ENCODE measurements at regions not wholly inside any gene's neighbourhood (a gene's known extent, or its start where the extent isn't known, plus 50 kb on each side); places are given as distances from the start of the nearest gene placed in this dataset.

DNA sequence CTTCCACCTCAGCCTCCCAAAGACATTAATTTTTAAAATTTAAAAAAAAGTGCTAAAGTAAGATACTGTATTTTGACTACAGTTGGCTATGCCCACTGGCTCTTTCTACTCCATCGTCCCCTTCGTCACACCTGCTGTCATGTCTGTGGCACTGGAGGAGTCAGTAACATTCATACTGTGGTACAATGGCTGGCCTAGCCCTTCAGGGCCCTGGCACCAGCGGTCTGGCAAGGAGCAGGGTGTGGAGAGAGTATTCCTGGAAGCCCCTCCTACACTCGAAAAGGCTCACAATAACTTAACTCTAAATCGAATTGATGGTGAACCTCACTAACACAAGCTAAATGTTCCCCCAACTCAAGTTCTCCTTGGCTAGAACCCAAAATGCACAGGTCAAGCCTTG is 89.7 kb upstream of the RASGRF1 start:
- intact Hi-C loops (cut with DNase I; ENCODE audit: low total_unique reads): no loop called here
- TF ChIP-seq, protein P1, sequence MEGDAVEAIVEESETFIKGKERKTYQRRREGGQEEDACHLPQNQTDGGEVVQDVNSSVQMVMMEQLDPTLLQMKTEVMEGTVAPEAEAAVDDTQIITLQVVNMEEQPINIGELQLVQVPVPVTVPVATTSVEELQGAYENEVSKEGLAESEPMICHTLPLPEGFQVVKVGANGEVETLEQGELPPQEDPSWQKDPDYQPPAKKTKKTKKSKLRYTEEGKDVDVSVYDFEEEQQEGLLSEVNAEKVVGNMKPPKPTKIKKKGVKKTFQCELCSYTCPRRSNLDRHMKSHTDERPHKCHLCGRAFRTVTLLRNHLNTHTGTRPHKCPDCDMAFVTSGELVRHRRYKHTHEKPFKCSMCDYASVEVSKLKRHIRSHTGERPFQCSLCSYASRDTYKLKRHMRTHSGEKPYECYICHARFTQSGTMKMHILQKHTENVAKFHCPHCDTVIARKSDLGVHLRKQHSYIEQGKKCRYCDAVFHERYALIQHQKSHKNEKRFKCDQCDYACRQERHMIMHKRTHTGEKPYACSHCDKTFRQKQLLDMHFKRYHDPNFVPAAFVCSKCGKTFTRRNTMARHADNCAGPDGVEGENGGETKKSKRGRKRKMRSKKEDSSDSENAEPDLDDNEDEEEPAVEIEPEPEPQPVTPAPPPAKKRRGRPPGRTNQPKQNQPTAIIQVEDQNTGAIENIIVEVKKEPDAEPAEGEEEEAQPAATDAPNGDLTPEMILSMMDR (IDR thresholded peaks at IDR 0.05): no peak
- TF ChIP-seq POLR2A (IDR thresholded peaks at IDR 0.05): no peak
- H3K4me1 ChIP-seq: no peaks in the 10 kb centered on the region
- no peaks in the 10 kb centered on the region for H3K27me3 ChIP-seq
- no peak for DNase-seq
- H3K4me3 ChIP-seq: no peak overlapping the region
- no peak overlapping the region for H3K27ac ChIP-seq
- no peaks in the 10 kb centered on the region for H3K9me3 ChIP-seq
- H3K36me3 ChIP-seq: no peaks in the 10 kb centered on the region

DNA sequence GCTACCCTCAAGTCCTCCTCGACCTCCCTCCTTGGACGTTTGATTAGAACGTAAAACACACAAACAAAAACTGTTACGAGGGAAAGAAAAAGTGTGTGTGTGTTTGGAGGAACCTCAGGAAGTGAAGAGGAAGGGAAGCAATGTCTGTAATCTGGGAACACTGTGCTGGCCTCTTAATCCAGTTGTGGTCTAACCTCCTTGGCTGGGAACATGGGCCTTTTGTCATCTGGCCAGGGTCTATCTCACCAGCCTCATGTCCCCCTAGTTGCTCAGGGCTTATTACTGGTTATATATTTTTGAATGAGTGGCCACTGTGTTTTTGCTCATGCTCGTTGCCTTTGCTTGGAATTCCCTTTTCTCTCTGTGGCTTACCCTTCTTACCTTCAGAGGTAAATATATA is 89.0 kb upstream of the RASGRF1 start:
- no peak overlapping the region for H3K27ac ChIP-seq
- TF ChIP-seq, protein P1 (IDR thresholded peaks at IDR 0.05): no peak
- TF ChIP-seq POLR2A (IDR thresholded peaks at IDR 0.05): no peak
- intact Hi-C loops (cut with DNase I; ENCODE audit: low total_unique reads): no loop called here
- no peaks in the 10 kb centered on the region for H3K36me3 ChIP-seq
- H3K27me3 ChIP-seq: no peaks in the 10 kb centered on the region
- H3K4me1 ChIP-seq: no peaks in the 10 kb centered on the region
- H3K4me3 ChIP-seq: no peak overlapping the region
- no peak for DNase-seq
- no peaks in the 10 kb centered on the region for H3K9me3 ChIP-seq

DNA sequence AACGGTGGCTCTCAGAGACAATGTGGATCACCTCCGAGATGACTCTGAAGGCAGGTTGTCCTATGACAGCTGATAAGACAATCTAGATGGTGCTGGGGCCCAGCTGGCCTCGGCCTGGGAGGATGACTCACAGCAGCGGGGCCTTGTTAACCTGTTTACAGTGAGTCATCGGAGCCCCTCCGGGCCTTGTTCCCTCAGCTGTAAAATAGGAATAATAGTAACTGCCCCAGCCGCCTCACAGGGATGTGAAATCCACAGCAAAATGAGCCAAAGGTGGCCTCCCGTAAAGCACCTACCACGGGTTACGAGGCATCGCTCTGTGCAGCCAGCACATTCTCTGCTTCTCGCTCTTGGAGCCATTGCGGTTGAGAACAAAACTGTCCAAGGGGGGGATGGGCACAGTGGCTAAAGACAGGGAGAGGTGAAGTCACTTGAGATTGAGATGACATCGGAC is 88.6 kb upstream of the RASGRF1 start:
- Histone ChIP-seq H3K27ac (no peak overlapping the region), H3K4me1 (no peaks in the 10 kb centered on the region), H3K9me3 (no peaks in the 10 kb centered on the region), H3K36me3 (no peaks in the 10 kb centered on the region), H3K4me3 (no peak overlapping the region), H3K27me3 (no peaks in the 10 kb centered on the region)
- no peak for TF ChIP-seq POLR2A (IDR thresholded peaks at IDR 0.05)
- TF ChIP-seq, protein P1 (IDR thresholded peaks at IDR 0.05): no peak
- intact Hi-C loops (cut with DNase I; ENCODE audit: low total_unique reads): no loop called here
- DNase-seq: no peak

DNA sequence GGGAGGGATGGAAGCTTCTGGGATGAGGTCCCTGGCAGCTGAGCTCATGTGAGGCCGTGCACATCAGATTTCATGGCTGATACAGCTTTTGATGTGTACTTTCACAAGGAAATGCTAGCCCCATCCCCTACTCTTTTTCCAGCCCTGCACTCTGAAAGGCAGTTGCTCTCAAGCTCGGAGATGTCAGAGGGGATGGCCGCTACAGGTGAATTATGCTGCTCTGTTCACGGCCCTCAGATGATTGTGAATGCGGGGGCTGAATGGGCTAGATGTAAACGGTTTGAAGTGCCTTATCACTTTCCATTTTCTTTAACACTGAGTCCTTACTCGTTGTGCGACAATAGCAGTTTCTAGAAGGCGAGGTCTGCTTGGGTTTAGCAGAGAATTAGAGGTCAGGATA is 88.0 kb upstream of the RASGRF1 start:
- no peaks in the 10 kb centered on the region for H3K9me3 ChIP-seq
- DNase-seq: no peak
- TF ChIP-seq POLR2A (IDR thresholded peaks at IDR 0.05): no peak
- TF ChIP-seq, protein P1 (IDR thresholded peaks at IDR 0.05): no peak
- no peaks in the 10 kb centered on the region for H3K36me3 ChIP-seq
- no peak overlapping the region for H3K4me3 ChIP-seq
- intact Hi-C loops (cut with DNase I; ENCODE audit: low total_unique reads): no loop called here
- H3K27ac ChIP-seq: no peak overlapping the region
- H3K4me1 ChIP-seq: no peaks in the 10 kb centered on the region
- no peaks in the 10 kb centered on the region for H3K27me3 ChIP-seq

DNA sequence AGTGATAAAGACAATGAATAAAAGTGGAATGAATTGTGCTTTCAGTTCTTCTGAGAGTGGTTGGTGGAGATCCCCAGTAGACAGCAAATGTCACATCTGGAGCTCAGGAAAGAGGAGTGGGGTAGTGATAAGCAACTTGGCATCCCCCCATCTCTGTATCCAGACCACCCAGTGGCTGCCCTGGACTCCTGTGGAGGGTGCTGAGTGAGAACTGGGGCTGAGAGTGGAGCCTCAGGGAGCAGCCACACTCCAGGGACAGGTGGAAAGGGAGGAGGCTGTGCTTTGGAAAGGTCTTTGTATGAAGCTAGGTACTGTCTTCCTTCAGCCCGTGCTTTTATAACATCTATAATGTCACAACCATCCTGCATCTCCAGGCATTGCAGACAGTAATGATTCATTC is 85.6 kb upstream of the RASGRF1 start:
- DNase-seq: no peak
- H3K27ac ChIP-seq: no peak overlapping the region
- no peaks in the 10 kb centered on the region for H3K4me1 ChIP-seq
- H3K4me3 ChIP-seq: no peak overlapping the region
- no peak for TF ChIP-seq POLR2A (IDR thresholded peaks at IDR 0.05)
- TF ChIP-seq, protein P1 (IDR thresholded peaks at IDR 0.05): no peak
- H3K27me3 ChIP-seq: no peaks in the 10 kb centered on the region
- H3K9me3 ChIP-seq: no peaks in the 10 kb centered on the region
- intact Hi-C loops (cut with DNase I; ENCODE audit: low total_unique reads): no loop called here
- H3K36me3 ChIP-seq: no peaks in the 10 kb centered on the region

Measured in uterus (tissue), 3 donors.